ENCODE measurements at regions not wholly inside any gene's neighbourhood (a gene's known extent, or its start where the extent isn't known, plus 50 kb on each side); places are given as distances from the start of the nearest gene placed in this dataset.

DNA sequence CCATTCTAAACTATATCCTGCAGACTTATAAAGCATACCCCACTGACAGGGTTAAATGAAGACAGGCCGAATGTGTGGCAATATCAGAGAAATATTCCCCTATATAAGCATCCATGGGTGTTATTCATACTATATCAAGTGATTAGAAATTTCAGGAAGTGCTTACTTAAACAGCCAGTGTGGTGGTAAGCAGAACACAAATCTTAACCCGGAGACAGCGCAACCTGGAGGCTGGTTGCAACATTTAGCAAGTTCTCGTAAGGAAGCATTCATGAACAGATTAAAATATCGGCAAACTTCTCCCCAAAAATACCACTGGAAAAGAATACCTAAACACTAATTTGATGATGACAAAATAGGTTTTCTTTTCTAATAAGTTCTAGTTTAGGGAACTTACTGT, 261.2 kb downstream of the CBLL2 start:
- TF ChIP-seq, protein P1, sequence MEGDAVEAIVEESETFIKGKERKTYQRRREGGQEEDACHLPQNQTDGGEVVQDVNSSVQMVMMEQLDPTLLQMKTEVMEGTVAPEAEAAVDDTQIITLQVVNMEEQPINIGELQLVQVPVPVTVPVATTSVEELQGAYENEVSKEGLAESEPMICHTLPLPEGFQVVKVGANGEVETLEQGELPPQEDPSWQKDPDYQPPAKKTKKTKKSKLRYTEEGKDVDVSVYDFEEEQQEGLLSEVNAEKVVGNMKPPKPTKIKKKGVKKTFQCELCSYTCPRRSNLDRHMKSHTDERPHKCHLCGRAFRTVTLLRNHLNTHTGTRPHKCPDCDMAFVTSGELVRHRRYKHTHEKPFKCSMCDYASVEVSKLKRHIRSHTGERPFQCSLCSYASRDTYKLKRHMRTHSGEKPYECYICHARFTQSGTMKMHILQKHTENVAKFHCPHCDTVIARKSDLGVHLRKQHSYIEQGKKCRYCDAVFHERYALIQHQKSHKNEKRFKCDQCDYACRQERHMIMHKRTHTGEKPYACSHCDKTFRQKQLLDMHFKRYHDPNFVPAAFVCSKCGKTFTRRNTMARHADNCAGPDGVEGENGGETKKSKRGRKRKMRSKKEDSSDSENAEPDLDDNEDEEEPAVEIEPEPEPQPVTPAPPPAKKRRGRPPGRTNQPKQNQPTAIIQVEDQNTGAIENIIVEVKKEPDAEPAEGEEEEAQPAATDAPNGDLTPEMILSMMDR (IDR thresholded peaks at IDR 0.05): no peak
- no peak for TF ChIP-seq POLR2A (IDR thresholded peaks at IDR 0.05)
- TF ChIP-seq EP300 (IDR thresholded peaks at IDR 0.05): no peak
